Pulmonary artery endothelial cell (primary cell): ENCODE measurements at regions not wholly inside any gene's neighbourhood (a gene's known extent, or its start where the extent isn't known, plus 50 kb on each side); places are given as distances from the start of the nearest gene placed in this dataset.

ENCODE experiments used
- DNase-seq: peaks from one replicate; pipeline ENCODE4 v3.0.0-alpha.2; 2011; ENCODE audit warnings: low read depth, low spot score

- no peak for DNase-seq
Observed at GRCh38 chr5:13569090-13569715, 375.3 kb downstream of the DNAH5 start.

- DNase-seq: no peak
Observed at GRCh38 chr5:13567819-13568218, 376.7 kb downstream of the DNAH5 start.

- DNase-seq: no peak
Observed at GRCh38 chr5:13566871-13567339, 377.6 kb downstream of the DNAH5 start.

GRCh38 chr5:13558408-13558807, 386.1 kb downstream of the DNAH5 start:
- DNase-seq: no peak

- no peak for DNase-seq
Observed at GRCh38 chr5:13553896-13554295, 390.6 kb downstream of the DNAH5 start.

GRCh38 chr5:13552361-13552760, 392.1 kb downstream of the DNAH5 start:
- no peak for DNase-seq

GRCh38 chr5:13551645-13552044, 392.8 kb downstream of the DNAH5 start:
- no peak for DNase-seq

GRCh38 chr5:13540168-13540750, 404.2 kb downstream of the DNAH5 start:
- DNase-seq: no peak

GRCh38 chr5:13536933-13537332, 407.6 kb downstream of the DNAH5 start:
- no peak for DNase-seq

- DNase-seq: no peak
Observed at GRCh38 chr5:13533833-13534232, 410.7 kb downstream of the DNAH5 start.

- no peak for DNase-seq
Observed at GRCh38 chr5:13529300-13529699, 415.2 kb downstream of the DNAH5 start.

- DNase-seq: no peak
Observed at GRCh38 chr5:13524936-13525335, 419.6 kb downstream of the DNAH5 start.

- DNase-seq: no peak
Observed at GRCh38 chr5:13519131-13519530, 425.4 kb downstream of the DNAH5 start.

GRCh38 chr5:13516195-13516594, 428.3 kb downstream of the DNAH5 start:
- DNase-seq: no peak

GRCh38 chr5:13511442-13511841, 433.0 kb downstream of the DNAH5 start:
- DNase-seq: no peak

- DNase-seq: no peak
Observed at GRCh38 chr5:13510616-13511015, 433.9 kb downstream of the DNAH5 start.

GRCh38 chr5:13508559-13508958, 435.9 kb downstream of the DNAH5 start:
- no peak for DNase-seq

GRCh38 chr5:13505326-13505725, 439.2 kb downstream of the DNAH5 start:
- DNase-seq: no peak

GRCh38 chr5:13503017-13503416, 441.5 kb downstream of the DNAH5 start:
- DNase-seq: no peak

- DNase-seq: no peak
Observed at GRCh38 chr5:13501176-13501575, 443.3 kb downstream of the DNAH5 start.

- DNase-seq: no peak
Observed at GRCh38 chr5:13498279-13498678, 446.2 kb downstream of the DNAH5 start.

- DNase-seq: no peak
Observed at GRCh38 chr5:13488254-13488931, 456.1 kb downstream of the DNAH5 start.

GRCh38 chr5:13480834-13481233, 463.7 kb downstream of the DNAH5 start:
- no peak for DNase-seq
